D341Med (cell line): ENCODE measurements at regions not wholly inside any gene's neighbourhood (a gene's known extent, or its start where the extent isn't known, plus 50 kb on each side); places are given as distances from the start of the nearest gene placed in this dataset.
"Not testable (repeated sequence)": the region's sequence is repeated elsewhere in the genome, so short reads cannot be mapped to it uniquely, and the experiment has no call there.

ENCODE experiments used
- DNase-seq: peaks from one replicate; pipeline ENCODE4 v3.0.0; 2012; ENCODE audit warnings: low spot score

DNA sequence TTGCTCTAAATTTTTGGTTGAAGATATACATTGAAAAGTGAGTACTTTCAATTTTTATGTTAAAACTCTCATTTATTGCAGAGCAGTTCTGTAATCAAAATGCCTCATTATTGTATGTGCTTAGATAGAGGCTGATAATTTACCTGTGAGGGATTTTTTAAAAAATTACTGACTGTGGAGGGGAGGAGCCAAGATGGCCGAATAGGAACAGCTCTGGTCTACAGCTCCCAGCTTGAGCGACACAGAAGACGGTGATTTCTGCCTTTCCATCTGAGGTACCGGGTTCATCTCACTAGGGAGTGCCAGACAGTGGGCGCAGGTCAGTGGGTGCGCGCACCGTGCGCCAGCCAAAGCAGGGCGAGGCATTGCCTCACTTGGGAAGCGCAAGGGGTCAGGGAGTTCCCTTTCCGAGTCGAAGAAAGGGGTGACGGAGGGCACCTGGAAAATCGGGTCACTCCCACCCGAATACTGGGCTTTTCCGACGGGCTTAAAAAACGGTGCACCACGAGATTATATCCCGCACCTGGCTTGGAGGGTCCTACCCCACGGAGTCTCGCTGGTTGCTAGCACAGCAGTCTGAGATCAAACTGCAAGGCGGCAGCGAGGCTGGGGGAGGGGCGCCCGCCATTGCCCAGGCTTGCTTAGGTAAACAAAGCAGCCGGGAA, 89.4 kb downstream of the DDX11 start:
- DNase-seq, result not testable (repeated sequence)

DNA sequence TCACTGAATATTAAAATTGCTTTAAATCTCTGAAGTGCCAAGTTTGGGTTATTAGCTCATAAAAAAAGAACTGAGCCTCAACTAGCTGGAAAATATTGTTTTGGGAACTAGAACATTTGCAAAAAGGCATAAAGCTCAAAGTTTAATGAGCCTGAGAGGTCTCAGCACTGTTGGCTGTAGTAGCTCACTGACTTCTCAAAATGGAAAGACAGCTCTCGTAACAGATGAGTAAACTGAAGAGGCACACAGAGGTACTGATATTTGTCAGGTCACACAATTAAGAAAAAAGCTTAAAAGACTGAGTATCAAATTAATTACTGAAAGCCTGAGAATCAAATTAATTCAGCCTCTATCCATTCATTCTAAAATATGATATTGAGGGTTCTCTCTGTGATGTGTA, 100.6 kb downstream of the DDX11 start:
- not testable (repeated sequence) for DNase-seq

- not testable (repeated sequence) for DNase-seq
Observed at GRCh38 chr12:31177514-31177913, 103.9 kb downstream of the DDX11 start.

GRCh38 chr12:31178875-31179274, 105.2 kb downstream of the DDX11 start:
- not testable (repeated sequence) for DNase-seq

DNA sequence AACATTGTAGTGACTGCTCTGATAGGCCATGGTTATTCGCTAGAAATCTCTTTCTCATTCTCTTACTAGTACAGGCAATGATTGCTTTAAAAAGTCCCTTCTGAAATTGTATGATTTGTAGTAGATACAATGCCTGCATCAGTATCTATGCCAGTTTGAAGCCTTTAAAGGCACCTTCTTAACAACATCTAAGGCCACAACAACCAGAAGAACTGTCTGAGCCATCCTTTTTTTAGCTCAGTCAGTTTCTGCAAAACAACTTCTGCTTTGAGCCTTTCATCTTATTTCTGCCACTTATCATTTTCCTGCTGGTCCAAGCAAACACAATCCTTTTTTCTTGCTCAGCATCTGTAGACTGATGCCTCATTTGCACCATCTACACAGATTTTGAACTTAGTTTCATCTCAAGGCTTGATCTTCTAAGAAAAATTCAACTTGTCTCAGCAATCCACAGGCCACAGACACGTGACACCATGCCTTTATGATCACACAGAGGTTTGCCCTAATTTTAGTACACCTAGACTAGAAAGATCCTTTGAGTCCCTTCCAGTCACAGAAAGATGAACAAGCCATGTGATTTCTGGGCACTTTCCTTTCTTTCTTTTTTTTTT, 106.1 kb downstream of the DDX11 start:
- not testable (repeated sequence) for DNase-seq

DNA sequence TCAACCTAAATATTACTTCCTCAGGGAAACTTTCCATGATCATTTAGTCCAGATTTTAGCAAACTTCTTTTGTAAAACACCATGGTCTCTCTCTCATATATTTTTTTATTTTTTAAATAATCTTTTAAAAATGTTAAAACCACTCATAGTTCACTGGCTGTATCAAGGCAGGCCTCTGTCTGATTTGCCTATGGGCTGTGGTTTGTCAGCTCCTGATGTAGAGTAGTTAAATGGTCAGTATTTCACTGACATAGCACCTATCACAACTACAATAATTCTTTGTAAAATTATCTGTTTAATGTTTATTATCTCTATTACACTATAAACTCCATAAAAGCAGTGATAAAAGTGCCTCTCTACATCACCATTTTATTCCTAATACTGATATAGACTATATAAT, 108.9 kb downstream of the DDX11 start:
- DNase-seq, result not testable (repeated sequence)

DNA sequence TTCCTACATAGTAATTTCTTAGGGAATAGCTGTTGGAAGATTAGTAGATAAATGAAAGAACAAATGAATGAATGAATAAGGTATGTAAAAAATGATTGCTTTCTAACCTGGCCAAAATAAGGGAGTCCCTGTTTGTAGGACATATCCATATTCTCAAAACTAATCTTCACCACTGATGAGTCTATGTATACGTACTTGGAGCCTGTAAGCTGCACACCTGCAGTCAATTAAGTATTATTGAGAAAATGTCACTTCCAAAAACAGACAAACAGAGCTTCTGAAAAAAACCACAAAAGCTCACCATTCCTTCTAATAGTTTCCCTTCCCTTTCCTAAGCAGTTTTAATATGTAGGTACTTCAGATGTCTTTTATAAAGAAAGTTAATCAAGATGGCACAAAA, 109.4 kb downstream of the DDX11 start:
- DNase-seq, result not testable (repeated sequence)

GRCh38 chr12:31183899-31184298, 110.2 kb downstream of the DDX11 start:
- DNase-seq, result not testable (repeated sequence)

DNA sequence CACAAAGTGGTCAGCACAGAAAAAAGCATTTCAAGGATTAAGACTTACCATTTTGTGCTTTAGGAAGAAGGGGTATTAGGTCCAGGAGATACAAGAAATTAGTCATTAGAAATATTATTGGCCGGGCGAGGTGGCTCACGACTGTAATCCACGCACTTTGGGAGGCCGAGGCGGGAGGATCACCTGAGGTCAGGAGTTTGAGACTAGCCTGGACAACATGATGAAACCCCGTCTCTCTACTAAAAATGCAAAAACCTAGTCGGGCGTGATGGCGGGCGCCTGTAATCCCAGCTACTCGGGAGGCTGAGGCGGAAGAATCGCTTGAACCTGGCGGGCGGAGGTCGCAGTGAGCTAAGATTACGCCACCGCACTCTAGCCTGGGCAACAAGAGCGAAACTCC, 111.0 kb downstream of the DDX11 start:
- not testable (repeated sequence) for DNase-seq

- DNase-seq, result not testable (repeated sequence)
Observed at GRCh38 chr12:31192689-31193088, 119.0 kb downstream of the DDX11 start.

DNA sequence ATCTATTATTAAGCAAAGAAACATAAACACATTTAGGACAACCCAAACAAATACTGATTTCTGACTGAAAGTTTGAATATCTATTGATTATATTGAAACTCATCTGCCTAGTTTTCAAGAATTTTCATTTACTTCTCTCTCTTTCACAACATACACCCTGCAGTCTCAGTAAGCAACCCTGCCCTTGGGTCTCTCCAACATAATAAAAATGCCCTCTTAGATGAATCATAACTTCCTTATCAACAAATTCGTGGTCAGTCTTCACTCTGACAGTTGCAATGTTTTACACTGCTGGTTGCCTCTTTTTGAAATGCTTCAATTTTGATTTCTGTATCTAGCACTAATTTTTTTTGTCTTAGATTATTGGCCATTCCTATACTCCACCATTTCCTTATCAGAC, 122.0 kb downstream of the DDX11 start:
- DNase-seq, result not testable (repeated sequence)

DNA sequence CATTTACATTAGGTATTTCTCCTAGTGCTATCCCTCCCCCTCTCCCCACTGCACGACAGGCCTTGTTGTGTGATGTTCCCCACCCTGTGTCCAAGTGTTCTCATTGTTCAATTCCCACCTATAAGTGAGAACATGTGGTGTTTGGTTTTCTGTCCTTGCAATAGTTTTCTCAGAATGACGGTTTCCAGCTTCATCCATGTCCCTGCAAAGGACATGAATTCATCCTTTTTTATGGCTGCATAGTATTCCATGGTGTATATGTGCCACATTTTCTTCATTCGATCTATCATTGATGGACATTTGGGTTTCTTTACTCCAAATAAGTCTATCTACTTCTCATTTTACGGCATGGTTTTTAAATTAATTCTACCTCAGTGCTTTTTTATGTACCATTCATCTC, 125.8 kb downstream of the DDX11 start:
- DNase-seq, result not testable (repeated sequence)

DNA sequence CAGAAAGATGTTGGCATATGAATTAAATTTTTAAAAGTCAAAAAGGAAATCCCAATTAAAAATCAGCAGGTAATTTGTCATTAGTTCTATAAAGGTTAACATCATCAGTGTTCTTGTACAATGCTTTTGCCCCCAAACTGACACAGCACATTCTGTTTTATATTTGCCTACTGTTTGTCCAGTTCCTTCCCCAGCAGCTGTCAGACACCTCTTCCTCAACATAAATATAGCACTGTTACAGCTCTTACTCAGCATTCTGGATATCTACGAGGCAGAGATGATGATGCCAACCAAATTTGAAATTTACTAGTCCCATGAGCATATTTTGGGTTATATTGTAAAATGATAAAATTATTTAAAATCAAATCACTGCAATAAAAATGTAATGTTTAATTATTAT, 124.6 kb downstream of the SINHCAF start:
- DNase-seq, result no peak

GRCh38 chr12:31203261-31203660, 122.7 kb downstream of the SINHCAF start:
- no peak for DNase-seq

DNA sequence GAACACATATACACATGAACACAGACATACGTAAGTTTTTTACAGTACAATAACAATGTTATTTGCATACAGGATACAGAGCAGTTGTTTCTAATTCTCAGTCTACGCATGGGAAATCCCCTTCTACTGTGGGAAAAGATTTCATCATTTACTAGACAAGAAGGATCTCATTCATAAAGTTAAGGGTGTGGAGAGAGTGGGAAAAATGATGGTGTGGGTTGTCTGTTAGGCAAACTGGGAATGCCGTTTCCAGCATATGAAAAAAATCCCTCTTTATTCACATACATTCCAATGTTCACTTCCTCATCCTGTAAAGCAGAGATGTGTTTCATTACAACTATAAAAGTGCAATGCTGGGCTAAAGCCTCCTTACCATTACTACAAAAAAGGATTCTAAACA, 120.9 kb downstream of the SINHCAF start:
- DNase-seq, result no peak

- DNase-seq, result no peak
Observed at GRCh38 chr12:31206038-31206670, 119.8 kb downstream of the SINHCAF start.

DNA sequence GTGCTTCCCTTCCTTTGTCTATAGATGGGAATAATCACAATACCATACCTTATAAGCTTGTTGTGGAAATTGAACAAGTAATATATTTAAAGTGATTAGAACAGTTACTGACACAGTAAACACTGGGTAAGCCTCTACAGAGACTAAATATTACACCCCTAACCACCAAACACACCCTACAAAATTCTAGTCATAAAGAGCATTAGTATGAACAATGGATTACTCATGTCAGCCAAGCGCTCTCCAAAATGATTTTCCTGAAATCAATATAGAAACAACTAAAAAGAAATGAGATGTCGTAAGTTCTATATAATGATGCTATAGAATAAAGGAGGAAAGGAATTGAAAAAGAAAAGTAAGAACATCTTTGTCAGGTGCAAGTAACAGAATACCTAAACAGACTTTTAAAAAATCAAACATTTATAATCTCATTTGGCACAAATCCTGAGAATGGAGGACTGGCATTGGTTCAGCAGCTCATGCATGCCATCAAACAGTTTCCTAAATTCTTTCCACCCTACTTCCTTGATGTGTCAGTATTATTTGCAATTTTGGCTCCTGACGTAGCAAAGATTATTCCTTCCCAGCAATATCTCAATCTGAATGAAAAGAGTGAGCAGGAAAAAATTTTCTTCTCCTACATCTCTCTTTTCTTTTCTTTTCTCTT, 118.0 kb downstream of the SINHCAF start:
- no peak for DNase-seq

- DNase-seq, result no peak
Observed at GRCh38 chr12:31210104-31210503, 115.8 kb downstream of the SINHCAF start.

DNA sequence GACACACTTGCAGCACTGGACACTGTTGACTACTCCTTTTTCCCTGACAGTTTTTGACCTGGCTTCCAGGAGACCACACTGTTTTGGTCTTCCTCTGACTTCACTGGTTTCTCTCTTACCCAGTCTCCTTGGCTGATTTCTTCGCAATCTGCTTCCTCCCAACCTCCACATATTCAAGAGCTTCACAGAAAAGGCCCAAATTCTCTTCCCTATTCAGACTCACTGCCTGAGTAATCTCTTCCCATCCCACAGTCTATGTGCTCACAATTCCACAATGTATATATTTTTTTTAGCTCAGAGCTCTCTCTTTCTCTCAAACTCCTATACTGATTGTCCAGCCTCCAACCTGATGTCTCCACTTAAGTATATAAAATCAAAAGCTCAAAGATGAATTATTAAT, 115.4 kb downstream of the SINHCAF start:
- DNase-seq, result no peak

DNA sequence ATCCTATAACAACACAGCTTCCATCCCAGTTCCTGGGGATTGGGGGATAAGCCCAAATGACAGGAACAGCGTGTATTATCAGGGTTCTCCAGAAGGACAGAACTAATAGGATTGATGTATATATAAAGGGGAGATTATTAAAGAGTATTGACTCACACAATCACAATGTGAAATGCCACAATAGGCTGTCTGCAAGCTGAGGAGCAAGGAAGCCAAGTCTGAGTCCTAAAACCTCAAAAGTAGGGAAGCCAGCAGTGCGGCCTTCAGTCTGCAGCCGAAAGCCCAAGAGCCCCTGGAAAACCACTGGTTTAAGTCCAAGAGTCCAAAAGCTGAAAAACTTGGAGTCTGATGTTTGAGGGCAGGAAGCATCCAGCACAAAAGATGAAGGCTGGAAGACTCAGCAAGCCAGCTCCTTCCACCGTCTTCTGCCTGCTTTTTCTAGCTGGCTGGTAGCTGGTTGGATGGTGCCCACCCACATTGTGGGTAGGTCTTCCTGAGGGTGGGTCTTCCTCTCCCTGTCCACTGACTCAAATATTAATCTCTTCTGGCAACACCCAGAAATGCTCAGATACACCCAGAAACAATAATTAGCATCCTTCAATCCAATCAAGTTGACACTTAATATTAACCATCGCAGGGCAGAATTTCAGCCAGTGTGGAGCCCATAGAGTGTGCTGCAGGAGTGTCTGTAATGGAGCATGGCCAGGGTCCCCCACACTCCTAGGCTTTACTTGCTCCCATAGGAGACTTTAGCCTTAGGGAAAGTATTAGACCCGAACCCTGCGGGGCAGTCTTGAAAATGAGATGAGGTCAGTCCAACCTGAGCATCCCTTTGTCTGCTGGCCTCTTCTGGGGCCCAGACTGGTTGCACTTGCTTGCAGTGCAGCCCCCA, 111.1 kb downstream of the SINHCAF start:
- DNase-seq, result no peak

DNA sequence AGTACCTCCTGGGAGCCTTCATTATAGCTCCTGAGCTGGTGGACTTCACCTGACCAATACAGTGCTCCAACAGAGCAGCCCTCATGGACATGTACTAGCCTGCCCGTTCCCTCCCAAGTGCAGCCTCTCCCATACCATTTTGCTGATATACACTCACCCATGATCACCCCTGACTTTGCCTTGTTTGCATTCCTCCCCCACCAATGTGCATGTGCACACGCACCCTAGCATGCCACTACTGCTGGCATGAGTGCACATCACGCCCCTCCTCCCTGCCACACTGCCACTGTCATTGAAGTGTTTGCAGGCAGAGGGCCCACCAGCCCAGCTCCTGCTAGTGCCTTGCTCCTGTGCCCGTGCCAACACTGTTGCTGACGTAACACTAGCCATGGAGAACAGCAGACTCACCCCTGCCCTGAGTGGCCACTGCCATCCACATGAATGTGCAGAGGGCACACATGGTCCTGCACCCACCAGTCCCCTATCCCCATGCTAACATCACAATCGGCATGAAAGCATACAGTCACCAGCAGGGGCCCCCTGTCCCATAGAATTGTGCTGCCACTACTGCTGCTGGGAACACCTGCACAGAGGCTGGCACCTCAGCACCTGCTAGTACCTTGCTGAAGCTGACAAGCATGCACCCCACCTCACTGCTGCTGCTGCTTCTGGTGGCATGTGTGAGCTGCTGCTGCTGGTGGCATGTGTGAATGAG, 110.3 kb downstream of the SINHCAF start:
- peak; percentile 22 for DNase-seq
